ENCODE measurements at regions not wholly inside any gene's neighbourhood (a gene's known extent, or its start where the extent isn't known, plus 50 kb on each side); places are given as distances from the start of the nearest gene placed in this dataset.

DNA sequence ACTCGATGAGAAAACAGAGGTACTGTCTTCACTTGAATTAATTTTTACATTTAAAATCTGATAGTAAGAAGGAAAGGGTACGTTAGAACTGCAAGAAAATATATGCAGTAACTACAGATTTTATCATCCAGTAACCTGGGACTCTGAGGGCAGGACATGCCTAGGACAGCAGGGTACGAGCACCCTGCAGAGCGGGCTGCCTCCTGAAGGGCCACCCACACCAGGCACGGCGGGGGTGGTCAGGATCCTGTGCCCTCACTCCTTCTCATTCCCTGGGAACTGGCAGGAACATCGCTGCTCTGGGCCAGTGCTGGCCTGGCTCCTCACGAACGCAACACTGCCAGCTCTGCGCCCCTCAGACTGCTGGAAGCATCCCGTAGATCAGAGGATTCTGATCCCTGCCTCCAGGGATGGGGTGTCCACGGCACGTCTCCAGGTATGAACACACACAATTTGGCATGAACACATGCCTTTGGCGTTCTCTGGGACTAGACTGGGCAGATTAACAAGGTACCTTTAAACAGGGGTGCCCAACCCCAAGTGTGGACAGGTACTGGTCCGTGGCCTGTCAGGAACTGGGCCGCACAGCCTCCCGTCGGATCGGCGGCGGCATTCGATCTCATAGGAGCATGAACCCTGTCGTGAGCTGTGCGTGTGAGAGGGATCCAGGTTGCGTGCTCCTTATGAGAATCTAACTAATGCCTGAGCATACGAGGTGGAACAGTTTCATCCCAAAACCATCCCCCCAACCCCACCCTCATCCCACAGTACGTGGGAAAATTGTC, 99.3 kb upstream of the FAM20C start:
- TF ChIP-seq, protein P1, sequence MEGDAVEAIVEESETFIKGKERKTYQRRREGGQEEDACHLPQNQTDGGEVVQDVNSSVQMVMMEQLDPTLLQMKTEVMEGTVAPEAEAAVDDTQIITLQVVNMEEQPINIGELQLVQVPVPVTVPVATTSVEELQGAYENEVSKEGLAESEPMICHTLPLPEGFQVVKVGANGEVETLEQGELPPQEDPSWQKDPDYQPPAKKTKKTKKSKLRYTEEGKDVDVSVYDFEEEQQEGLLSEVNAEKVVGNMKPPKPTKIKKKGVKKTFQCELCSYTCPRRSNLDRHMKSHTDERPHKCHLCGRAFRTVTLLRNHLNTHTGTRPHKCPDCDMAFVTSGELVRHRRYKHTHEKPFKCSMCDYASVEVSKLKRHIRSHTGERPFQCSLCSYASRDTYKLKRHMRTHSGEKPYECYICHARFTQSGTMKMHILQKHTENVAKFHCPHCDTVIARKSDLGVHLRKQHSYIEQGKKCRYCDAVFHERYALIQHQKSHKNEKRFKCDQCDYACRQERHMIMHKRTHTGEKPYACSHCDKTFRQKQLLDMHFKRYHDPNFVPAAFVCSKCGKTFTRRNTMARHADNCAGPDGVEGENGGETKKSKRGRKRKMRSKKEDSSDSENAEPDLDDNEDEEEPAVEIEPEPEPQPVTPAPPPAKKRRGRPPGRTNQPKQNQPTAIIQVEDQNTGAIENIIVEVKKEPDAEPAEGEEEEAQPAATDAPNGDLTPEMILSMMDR (IDR thresholded peaks at IDR 0.05; ENCODE audit: poor library complexity) = no peak
- TF ChIP-seq EZH2phosphoT487 (IDR thresholded peaks at IDR 0.05; ENCODE audit: low read depth, severe bottlenecking, unreplicated experiment) (no peak), EZH2 (IDR thresholded peaks at IDR 0.05; ENCODE audit: borderline replicate concordance) (no peak)

Measured in hepatocyte (in vitro differentiated cells).